ENCODE measurements at regions not wholly inside any gene's neighbourhood (a gene's known extent, or its start where the extent isn't known, plus 50 kb on each side); places are given as distances from the start of the nearest gene placed in this dataset.

DNA sequence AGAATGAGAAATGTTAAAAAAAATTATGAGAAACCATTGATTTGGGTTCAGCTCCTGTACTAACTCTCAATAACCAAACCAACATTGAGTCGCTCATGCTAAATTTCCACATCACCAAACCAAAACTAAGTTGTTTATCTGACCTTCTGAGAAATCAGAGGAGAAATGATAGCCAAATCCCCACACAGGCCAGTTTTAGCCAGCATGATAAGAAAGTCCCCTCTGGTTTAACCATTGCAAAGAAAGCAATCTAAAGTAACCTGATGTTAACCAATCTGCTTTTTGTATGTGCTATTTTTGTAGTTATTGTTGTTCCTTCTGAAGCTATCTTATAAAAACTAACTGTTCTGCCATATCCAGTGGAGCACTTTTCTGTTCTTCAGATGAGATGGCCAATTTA is 599.7 kb downstream of the SLC16A7 start:
- no peaks in the 10 kb centered on the region for H4K20me1 ChIP-seq (ENCODE audit: insufficient read depth)
- no peaks in the 10 kb centered on the region for H3K4me1 ChIP-seq (ENCODE audit: low read depth, poor library complexity, severe bottlenecking)
- no peaks in the 10 kb centered on the region for H3K27me3 ChIP-seq (ENCODE audit: insufficient read depth, low read depth)
- H2AFZ ChIP-seq (ENCODE audit: low read depth): no peak overlapping the region
- H3K36me3 ChIP-seq (ENCODE audit: insufficient read depth): no peaks in the 10 kb centered on the region
- no peaks in the 10 kb centered on the region for H3K79me2 ChIP-seq (ENCODE audit: insufficient read depth, low read depth)
- H3K9ac ChIP-seq: no peak overlapping the region
- H3K4me3 ChIP-seq (IDR thresholded peaks at IDR 0.05; ENCODE audit: insufficient read depth, low read depth, low read length): no peak overlapping the region
- H3K27ac ChIP-seq: no peak overlapping the region
- no peak for TF ChIP-seq CTCF (conservative IDR thresholded peaks at IDR 0.05; ENCODE audit: low read depth, low read length)
- H3K4me2 ChIP-seq: no peak overlapping the region

- no peak overlapping the region for H3K4me3 ChIP-seq (IDR thresholded peaks at IDR 0.05; ENCODE audit: insufficient read depth, low read depth, low read length)
These were observed 600.5 kb downstream of the SLC16A7 start for GRCh38 chr12:60196366-60196765.

GRCh38 chr12:60197589-60197988 is 601.8 kb downstream of the SLC16A7 start:
- no peak overlapping the region for H3K4me3 ChIP-seq (IDR thresholded peaks at IDR 0.05; ENCODE audit: insufficient read depth, low read depth, low read length)
- H3K4me2 ChIP-seq: no peak overlapping the region
- H3K79me2 ChIP-seq (ENCODE audit: insufficient read depth, low read depth): no peaks in the 10 kb centered on the region
- H3K4me1 ChIP-seq (ENCODE audit: low read depth, poor library complexity, severe bottlenecking): no peaks in the 10 kb centered on the region
- no peak for TF ChIP-seq CTCF (conservative IDR thresholded peaks at IDR 0.05; ENCODE audit: low read depth, low read length)
- H4K20me1 ChIP-seq (ENCODE audit: insufficient read depth): no peaks in the 10 kb centered on the region
- H3K9ac ChIP-seq: no peak overlapping the region
- no peak overlapping the region for H2AFZ ChIP-seq (ENCODE audit: low read depth)
- no peaks in the 10 kb centered on the region for H3K27me3 ChIP-seq (ENCODE audit: insufficient read depth, low read depth)
- peaks cover 5% of the 10 kb centered on the region; the same call in 1 of the 2 replicates for H3K36me3 ChIP-seq (ENCODE audit: insufficient read depth)
- H3K27ac ChIP-seq: no peak overlapping the region

More at GRCh38 chr12:60196366-60196765, 600.5 kb downstream of the SLC16A7 start:
- Histone ChIP-seq H3K4me1 (ENCODE audit: low read depth, poor library complexity, severe bottlenecking) (no peaks in the 10 kb centered on the region), H2AFZ (ENCODE audit: low read depth) (no peak overlapping the region), H3K27ac (no peak overlapping the region), H3K79me2 (ENCODE audit: insufficient read depth, low read depth) (no peaks in the 10 kb centered on the region), H3K4me2 (no peak overlapping the region), H4K20me1 (ENCODE audit: insufficient read depth) (no peaks in the 10 kb centered on the region), H3K36me3 (ENCODE audit: insufficient read depth) (peaks cover 3% of the 10 kb centered on the region; the same call in 1 of the 2 replicates), H3K9ac (no peak overlapping the region), H3K27me3 (ENCODE audit: insufficient read depth, low read depth) (no peaks in the 10 kb centered on the region)
- no peak for TF ChIP-seq CTCF (conservative IDR thresholded peaks at IDR 0.05; ENCODE audit: low read depth, low read length)

DNA sequence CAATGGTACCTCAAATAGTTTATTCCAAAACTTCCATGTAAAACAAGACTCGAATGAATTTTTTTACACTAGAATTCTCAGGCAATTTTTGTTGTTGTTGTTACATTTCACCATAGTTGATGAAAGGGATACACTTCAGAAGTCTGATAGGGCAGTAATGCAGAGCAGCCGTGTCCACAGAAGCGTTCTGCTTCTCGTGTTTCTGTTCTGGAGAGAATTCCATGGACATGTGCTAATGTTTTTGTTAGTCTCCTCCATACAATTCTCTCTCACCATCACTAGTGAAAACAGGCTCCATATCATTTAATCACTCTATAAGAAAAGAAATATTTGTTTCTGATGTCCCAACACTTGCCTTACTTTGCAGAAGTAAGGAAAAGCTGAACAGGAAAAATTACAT is 606.1 kb downstream of the SLC16A7 start:
- Histone ChIP-seq H3K27me3 (ENCODE audit: insufficient read depth, low read depth) (no peaks in the 10 kb centered on the region), H3K79me2 (ENCODE audit: insufficient read depth, low read depth) (no peaks in the 10 kb centered on the region), H2AFZ (ENCODE audit: low read depth) (no peak overlapping the region), H3K4me2 (no peak overlapping the region), H3K27ac (no peak overlapping the region), H4K20me1 (ENCODE audit: insufficient read depth) (no peaks in the 10 kb centered on the region), H3K4me3 (IDR thresholded peaks at IDR 0.05; ENCODE audit: insufficient read depth, low read depth, low read length) (no peak overlapping the region), H3K9ac (no peak overlapping the region), H3K4me1 (ENCODE audit: low read depth, poor library complexity, severe bottlenecking) (no peaks in the 10 kb centered on the region), H3K36me3 (ENCODE audit: insufficient read depth) (peaks cover 5% of the 10 kb centered on the region; the same call in 1 of the 2 replicates)
- TF ChIP-seq CTCF (conservative IDR thresholded peaks at IDR 0.05; ENCODE audit: low read depth, low read length): no peak
